Activated T-cell treated with anti-CD3 and anti-CD28 coated beads, Interleukin-2, amount 50 U/mL, for 48 hours (primary cell): ENCODE measurements at regions not wholly inside any gene's neighbourhood (a gene's known extent, or its start where the extent isn't known, plus 50 kb on each side); places are given as distances from the start of the nearest gene placed in this dataset.

Source experiments
- DNase-seq, 2 experiments: peaks; one replicate each; pipeline ENCODE4 v3.0.0-alpha.2; 2020

DNA sequence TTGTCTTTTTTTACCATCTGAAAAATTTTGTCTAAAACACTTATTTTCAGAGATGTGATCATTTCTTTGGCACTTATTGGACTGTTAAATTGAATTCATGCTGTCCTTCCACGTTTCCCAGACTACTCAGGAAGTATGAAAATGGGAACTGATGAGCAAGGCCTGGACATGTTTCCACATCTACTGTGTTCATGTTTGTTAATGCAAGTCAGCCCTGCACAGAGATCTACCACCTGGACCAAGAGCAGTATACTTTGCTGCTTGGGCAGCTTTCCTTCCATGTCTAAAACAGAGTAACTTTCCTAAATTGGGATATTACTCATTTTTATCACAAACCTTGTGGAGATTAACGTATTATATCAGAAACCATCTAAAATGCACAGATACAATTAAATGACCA lies 687.4 kb downstream of the DIAPH3 start:
- no peak for DNase-seq

DNA sequence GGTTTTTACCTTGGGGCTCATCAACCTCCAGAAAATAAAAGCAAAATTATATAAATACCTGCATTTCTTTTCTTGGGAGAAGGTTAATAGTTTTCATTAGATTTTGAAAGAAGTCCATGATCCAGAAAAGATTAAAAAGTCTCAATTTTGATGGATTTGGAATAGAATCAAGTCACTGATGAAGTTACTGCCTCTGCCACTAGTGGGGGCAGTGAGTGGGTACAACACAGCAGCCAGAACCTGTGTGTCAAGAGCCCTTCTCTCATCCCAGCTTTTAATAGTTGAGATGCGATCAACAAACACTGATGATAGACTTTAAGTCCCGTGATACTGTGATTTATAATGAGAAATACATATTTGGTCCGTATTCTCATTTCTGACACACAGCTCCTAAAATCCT lies 686.7 kb downstream of the DIAPH3 start:
- no peak for DNase-seq

DNA sequence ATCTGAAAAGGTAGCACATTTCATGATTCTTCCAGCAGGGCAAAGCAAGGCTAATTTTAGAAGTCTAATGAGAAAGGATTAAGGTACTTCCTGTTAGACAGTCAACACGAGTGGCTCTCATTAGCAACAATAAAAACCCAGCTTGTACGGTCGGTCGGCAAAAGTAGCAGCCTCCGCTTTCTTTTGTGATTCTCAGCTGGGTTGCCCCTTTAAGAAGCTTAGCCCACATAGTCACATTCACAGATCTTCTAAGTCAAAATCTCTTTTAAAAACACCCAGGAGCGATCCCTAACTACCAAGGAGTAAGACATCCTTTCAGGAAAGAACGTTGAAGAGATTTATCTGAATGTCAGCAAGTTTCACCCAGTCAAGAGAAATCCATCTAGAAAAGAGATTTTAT lies 684.8 kb downstream of the DIAPH3 start:
- no peak for DNase-seq

DNA sequence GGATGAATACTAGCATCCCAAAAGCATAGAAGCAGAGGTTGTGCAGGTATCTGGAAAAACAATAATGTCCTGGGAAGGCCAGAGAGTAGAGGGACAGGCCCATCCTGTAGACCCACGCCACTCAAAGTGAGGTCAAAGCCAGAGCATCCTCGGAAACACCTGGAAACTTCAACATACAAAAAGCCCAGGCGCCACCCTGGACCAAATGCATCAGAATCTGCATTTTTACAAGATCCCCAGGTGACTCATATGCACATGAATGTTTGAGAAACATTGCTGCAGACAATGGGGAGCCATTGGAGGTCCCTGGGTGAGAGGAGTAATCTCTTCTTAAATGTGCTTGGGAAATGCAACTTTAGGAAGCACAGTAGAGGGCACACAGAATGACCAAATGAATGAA lies 684.1 kb downstream of the DIAPH3 start:
- no peak for DNase-seq

DNA sequence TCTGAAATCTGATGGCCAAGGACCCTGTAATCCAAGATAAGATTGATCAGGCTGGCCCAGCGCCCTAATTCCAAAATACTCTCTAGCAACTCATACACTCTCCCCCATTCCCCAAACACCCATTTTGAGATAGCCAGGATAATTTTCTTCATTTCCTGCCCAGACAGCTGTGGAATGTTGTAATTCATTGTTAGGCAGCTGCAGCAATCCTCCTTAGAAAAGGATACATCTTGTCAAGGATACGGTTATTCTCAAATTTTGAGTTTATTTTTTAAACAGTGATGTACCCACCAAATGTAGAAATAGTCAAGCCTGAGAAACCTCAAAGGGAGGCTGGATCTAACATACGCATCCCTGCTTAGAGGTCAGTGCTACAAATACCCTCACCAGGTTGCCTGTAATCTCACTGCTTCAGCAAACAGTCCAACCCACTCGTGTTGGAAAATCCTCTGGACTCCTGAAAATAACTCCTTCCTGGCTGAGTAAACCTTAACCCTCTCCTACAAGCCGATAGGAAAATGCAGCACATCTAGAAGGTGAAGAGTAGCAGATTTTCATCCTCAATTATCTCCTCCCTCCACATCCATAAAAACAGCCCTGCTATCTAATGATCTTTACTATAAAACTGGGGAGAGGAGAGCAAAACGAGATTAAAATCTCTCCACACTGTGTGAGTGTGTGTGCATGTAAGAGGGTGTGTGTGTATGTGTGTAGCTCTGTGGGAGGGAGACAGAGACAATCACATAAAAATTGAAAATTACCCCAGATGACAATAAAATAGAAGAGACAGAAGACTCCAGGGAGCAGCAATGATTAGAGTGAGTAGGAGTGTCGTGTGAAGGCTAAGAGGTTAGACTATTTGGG lies 683.1 kb downstream of the DIAPH3 start:
- no peak for DNase-seq

DNA sequence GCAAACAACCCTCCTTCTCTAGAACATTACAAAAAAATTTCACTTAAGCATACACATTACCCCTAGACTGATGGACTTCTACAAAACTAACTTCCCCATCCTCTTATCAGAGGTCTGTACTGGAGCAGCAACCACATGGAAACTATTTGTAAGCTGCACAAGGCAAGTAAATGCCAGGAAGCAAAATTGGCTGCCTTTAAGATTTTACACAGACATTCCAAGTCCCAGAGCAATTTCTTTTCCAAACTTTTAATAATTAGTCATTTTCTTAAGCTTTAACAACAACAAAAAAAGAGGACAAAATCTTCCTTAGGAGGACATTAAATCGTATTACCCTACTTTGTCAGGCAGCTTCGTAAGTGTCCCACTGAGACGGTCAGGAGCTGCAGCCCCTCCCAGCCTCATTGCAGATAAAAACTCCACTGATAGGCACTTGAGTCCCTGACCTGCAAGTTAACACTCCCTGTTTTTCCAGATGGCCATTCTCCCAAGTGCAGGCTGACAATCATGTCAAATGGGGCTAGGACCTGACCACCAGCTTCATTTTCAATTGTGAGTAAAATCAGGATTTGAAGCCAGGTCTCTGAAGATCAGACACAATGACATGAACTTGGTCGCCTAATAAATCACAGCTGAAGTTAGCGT lies 680.1 kb downstream of the DIAPH3 start:
- no peak for DNase-seq

DNA sequence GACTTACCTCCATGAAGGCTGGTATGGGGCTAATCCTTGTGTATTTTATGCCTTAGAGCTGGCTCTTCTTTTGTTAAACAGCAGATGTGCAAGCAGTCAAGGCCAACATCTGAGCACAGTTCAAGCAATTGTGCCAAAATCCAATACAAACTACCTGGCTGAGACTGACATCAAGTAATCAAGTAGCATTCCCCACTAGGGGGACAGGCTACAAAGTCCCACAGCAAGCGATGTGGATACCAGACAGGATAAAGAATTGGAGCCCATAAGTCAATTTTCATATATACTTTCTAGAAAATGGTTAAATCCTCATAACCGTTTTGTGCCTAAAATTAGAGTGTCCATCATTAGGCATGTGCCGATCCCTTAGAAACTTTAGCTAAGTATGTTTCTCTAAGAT lies 675.8 kb downstream of the DIAPH3 start:
- no peak for DNase-seq

DNA sequence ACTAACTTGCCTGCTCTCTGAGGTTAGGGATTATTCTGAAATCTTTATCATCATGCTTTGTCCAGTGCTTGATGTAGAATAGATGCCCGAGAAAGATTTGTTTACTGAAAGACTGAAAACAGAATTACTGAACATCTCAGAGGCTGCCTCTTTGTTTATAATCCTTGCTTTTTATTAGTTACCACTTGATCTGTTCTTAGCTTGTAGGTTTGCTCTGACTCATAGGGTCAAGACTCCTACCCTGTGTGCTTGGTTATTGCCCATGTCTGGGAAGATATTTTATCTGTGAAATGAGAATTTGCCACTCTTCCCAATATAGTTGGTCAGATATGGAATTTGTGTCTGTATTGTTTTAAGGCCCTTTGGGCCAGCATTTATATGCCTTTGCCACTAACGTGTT lies 675.3 kb downstream of the DIAPH3 start:
- DNase-seq: no peak

DNA sequence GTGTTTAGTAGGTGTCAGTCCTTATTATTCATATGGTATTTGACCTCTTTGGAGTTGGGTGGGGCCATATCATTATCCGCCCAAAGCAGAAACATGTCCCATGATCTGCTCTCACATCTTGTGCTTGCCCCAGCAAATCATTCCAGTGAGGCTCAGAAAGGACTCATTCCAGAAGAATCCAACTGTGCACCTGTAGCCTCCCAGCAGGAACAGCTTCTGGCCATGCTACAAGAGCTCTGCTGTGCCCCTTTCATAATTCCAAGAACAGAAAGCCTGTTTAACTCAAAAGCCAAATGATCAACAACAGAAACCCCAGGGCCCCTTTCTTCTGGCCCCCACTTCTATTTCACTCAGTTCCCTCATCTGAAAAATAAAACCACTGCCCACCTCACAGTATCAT lies 673.1 kb downstream of the DIAPH3 start:
- no peak for DNase-seq

DNA sequence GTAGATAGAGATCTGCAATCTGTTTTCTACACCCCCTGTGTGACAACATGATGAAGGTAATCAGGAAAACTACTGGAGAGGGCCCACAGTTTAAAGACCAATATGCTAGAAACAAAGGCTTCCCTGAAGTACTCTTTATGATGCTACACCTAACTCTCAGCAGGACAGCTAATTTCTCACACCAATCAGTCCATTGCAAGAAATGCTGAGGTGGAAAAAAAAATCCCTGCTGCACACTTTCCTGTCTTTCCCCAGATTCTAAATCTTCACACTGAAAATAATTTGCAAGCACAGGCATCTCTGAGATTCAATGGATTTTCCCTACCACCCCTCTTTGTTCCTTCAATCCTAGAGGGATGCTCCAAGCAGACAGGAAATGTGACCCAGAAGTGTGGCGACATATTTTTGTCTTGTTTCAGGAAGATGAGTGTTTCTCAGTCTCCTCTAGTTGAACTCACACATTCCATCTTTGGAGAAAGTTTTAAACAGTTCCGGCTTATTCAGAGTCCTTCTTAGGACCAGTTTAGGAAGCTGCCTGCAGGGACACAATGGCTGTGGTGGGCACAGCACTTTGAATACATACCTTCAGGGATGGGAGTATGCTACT lies 671.6 kb downstream of the DIAPH3 start:
- DNase-seq: no peak

DNA sequence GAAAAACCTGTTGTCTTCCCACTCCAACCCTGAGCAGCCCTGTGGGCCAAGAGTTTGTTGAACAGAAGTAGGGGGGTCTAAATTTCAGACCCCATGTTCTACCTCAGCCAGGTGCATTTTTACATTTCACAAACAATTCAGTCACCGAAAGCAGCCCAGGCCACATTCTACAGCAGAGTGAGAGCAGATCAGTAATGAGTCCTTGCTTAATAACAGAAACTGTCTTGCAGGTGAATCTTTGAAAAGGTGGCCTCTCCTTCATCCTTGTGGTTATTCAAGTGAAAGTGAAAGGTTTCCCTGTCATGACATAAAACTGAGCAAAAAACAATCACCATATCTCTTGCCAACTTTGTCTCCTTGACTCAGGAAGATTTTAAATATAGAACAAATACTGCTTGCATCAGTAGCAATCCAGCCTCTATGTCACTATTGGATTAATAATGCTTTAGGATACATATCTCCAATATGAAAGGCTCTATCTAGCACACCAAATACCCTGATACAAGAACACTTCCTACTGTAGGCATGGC lies 670.2 kb downstream of the DIAPH3 start:
- no peak for DNase-seq

DNA sequence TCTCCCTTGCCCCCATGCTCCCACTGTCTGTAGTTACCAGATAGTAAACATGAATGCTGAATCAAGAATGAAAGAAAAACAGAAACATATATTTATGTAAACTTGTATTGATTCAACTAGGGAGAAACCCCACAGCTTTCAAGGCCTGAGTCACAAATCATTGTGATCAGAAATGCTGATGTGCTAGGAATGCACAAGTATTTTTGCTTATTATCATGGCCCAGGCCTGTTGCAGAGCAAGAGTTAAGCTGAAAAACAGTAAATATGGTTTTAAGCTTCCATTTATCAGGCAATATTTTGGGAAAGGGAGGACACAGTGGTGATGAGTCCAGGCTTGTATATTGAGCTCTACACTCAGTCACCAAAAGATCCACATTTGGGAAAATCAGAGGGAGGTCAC lies 669.6 kb downstream of the DIAPH3 start:
- DNase-seq: no peak

DNA sequence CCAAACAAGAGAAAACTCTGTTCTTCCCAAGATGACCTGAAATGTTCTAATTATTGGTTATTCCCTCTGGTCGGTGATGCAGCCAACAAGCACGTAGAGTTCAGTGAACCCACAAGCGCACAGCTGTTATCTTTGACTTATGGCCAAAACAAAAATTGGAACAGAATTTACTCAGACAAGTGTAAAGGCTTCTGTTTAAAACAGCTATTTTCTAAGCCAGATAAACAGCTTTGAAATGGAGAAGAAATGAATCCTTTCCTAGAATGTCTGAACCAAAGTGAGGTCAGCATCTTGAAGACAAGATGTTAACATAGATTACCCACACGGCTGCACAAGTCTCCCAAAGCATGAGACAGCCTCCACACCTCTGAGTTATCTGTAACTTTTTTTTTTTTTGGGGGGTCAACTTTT lies 669.2 kb downstream of the DIAPH3 start:
- no peak for DNase-seq

DNA sequence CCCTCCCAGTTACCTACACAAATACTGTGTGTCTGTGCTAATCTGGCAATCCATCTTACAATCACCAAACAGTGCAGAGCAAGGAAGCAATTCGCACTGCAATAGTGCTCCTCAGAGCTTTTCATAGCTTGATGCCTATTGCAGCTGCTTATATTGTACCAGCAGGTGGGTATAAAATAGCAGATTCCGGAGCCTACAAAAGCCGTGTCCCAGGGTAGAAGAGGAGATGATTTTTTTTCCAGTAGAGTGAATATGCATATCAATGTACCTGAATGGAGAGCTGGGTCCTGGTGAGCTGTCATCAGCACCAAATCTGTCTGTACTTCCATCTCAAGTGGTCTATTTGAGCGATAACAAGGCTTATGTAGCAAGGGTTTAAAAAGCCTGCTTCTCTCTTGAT lies 668.4 kb downstream of the DIAPH3 start:
- DNase-seq: no peak

DNA sequence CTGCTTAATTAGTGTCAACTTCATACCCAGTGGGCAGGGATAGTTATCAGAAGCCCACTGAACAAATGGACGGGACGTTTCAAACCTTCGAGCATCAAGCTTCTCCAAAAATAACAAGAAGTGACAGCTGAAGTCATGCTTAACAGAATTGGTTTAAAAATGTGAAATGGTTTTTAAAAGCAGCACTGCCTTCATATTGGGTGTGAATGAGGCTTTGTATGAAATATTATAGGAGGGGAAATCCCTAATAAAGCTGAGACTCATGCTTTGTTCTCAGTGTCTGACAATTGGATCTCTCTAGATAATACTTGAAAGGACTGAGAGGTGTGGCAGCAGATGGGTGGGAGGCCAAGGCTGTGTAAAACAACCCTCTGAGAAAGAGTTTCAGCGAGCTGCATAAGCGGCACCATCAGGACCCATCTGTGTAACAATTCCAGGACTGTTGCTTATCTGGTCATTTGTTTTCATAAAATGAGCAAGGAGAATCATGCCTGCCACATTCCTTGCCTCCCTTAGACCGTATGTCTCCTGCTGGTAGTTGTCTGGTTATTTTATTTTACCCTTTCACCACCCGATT lies 667.7 kb downstream of the DIAPH3 start:
- DNase-seq: no peak

DNA sequence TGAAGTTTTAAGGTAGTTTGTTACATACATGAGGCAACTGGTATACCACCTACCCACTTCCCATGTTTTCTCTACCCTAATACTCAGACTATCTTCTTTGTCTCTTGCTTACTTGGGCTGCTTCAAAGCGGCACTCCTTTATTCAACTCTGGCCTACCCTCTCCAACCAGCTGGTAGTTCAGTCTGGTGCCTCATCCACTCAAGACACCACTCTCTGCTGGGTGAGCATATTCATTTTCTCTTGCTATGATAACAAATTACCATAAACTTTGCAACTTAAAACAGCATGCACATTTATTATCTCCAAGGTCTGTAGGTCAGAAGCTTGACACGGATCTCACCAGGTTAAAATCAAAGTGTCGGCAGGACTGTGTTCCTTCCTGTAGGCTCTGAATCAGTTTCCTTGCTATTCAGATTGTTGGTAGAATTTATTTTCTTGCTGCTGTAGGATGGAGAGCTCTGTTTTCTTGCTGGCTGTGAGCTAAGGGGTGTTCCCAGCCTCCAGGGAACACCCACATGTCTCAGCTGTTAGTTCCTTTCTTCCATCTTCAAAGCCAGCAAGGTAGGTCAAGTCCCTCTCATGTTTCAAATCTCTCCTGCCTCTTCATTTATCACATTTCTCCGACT lies 666.0 kb downstream of the DIAPH3 start:
- no peak for DNase-seq

DNA sequence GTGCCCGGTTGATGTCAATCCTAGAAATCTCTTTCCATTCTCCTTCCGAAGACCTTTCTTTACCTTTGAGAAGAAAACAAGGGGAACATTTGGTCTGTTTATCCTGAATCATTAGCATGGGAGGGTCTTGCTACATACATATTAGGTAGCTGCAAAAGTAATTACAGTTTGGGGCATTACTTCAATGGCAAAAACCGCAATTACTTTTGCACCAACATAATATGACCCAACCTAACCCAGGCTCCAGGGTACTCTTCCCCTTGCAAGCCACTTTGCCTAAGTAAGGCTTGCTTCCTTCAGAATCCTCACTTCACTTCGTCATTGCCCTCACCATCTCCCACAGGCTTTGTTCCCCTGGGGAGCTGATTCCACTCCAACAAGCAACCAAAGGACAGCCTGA lies 662.7 kb downstream of the DIAPH3 start:
- DNase-seq: no peak

DNA sequence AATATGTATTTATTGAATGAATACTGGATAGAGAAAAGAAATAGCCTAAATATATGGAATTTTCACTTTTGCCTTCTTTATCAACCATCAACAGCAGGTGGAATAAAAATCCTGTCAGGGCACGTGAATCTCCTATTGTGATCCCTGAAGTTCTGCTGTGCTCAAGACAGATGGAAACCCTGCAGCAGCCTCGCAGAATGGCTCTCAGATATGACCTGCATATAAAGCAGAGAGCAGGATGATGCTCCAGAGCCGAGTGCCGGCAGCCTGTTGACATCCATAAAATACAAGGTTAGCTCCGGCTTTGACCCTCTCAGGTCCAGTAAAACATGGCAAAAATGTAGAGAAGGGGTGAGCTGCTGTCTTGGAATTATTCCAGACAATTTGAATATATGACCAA lies 659.3 kb downstream of the DIAPH3 start:
- no peak for DNase-seq

DNA sequence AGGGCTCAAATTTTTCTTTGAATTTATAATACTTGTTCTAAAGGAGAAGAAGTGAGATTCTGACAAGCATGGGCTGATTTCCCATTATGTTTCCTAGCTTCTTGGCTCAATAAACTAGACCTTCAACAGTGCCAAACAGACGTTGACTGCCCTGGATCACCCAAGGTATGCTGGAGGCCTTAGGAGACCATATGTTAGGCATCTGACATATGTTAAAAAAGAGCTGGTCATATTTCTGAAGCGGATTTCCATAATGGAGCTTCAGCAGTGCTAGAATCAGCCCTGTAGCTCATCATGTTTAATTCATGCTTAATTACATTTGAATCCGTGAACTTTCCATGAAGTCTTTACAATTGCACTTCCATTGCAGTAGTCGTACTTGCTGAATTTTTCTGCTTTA lies 653.3 kb downstream of the DIAPH3 start:
- no peak for DNase-seq

DNA sequence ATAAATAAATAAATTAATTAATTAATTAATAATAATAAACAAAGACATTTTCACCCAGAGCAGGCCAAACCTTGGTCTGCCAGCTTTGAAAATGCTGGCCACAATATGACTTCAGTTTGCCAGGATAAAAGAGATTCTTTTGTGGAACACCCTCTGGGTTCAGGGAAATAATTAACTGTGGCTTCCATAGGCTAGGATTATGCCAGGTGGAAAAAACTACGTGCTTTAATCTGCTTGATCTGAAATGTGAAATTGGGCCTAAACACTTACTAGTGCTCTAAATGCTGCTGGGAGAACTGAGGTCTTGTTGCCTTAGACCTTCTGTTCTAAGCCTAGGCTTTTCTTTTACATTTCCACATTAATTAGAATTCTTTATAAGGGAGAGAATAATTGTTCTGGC lies 650.0 kb downstream of the DIAPH3 start:
- DNase-seq: no peak

DNA sequence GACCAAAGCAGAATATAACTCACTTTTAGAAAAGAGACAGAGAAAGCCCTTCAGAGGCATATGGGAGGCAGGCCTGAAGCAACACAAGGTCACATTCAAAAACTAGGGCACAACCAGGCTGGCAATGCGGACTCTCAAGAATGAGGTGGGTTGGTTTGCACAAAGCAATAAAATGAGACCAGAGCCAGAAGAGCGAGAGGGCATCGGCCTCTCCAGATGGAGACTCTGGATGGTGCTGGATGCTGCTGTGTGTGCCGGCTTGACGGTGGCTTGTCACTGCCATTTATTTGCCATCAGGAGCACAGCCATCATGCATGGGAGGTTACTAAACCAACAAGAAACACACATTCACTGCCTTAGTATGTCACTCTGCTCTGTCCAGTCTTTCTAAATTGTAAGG lies 649.4 kb downstream of the DIAPH3 start:
- DNase-seq: no peak

DNA sequence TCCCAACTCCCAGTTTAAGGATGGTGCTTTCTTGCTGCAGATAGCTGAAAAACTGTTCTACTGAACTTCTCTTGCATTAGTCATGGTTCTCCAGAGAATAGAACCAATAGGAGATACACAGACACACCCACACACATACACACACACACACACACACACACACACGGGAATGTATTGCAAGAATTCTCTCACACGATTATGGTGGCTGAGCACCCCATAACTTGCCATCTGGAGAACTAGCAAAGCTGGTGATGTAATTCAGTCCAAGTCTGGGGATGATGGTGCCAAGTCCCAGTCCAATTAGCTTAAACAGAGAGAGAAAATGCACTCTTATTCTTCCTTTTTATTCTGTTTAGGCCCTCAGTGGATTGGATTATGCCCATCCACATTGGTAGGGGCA lies 643.9 kb downstream of the DIAPH3 start:
- no peak for DNase-seq

DNA sequence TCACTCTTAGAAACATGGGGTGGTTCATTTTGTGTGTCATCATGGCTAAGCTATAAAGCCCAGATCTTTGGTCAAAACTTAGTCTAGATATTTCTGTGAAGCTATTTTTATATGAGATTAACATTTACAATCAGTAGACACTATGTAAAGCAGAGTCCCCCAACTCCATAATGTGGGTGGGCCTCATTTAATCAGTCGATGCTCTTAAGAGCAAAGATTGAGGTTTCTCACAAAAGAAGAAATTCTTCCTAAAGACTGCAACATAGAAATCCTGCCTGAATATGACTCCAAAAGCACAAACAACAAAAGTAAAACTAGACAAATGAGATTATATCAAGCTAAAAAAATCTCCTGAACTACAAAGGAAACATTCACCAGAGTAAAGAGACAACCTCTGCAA lies 642.2 kb downstream of the DIAPH3 start:
- no peak for DNase-seq
